HFFc6 (cell line): ENCODE measurements at regions not wholly inside any gene's neighbourhood (a gene's known extent, or its start where the extent isn't known, plus 50 kb on each side); places are given as distances from the start of the nearest gene placed in this dataset.

ENCODE experiments used
- DNase-seq: peaks from one replicate; pipeline ENCODE4 v3.0.0-alpha.2; 2018
- H3K27ac Mint-ChIP-seq: 2 replicates; pipeline ENCODE4 v1.8.0; 2020; ENCODE audit warnings: mild to moderate bottlenecking, mixed read lengths
- H3K27me3 Mint-ChIP-seq: 2 replicates; pipeline ENCODE4 v1.8.0; 2021; ENCODE audit warnings: mild to moderate bottlenecking, moderate library complexity, mixed read lengths; ENCODE audit not compliant: insufficient read depth
- H3K36me3 Mint-ChIP-seq: 2 replicates; pipeline ENCODE4 v1.8.0; 2021; ENCODE audit warnings: low read depth, mixed read lengths
- H3K4me1 Mint-ChIP-seq: 2 replicates; pipeline ENCODE4 v1.8.0; 2020; ENCODE audit warnings: low read depth, mixed read lengths
- H3K4me3 Mint-ChIP-seq: 2 replicates; pipeline ENCODE4 v1.8.0; 2020; ENCODE audit warnings: mild to moderate bottlenecking, moderate library complexity, mixed read lengths
- H3K9me3 Mint-ChIP-seq: 2 replicates; pipeline ENCODE4 v1.8.0; 2020; ENCODE audit warnings: mild to moderate bottlenecking, mixed read lengths
- CTCF ChIP-seq: fragments of 200-600 bp; sonication (generic); IDR thresholded peaks from 2 replicates; pipeline ENCODE4 v1.5.0; 2021; ENCODE audit warnings: antibody characterized with exemption, mild to moderate bottlenecking

GRCh38 chr18:57294547-57294946, 57.8 kb upstream of the ST8SIA3 start:
- no peak overlapping the region for H3K4me3 Mint-ChIP-seq
- no peak for TF ChIP-seq CTCF
- no peaks in the 10 kb centered on the region for H3K4me1 Mint-ChIP-seq
- H3K36me3 Mint-ChIP-seq = no peaks in the 10 kb centered on the region
- H3K27ac Mint-ChIP-seq = no peak overlapping the region
- 0 out of 2 replicates have a peak, but pooled peaks cover under 1% of the 10 kb centered on the region for H3K9me3 Mint-ChIP-seq
- peaks cover 3% of the 10 kb centered on the region; the same call in 1 of the 2 replicates for H3K27me3 Mint-ChIP-seq
- DNase-seq = no peak

GRCh38 chr18:57296336-57296735, 56.0 kb upstream of the ST8SIA3 start:
- no peaks in the 10 kb centered on the region for H3K36me3 Mint-ChIP-seq
- no peak overlapping the region for H3K27ac Mint-ChIP-seq
- peaks cover 3% of the 10 kb centered on the region; the same call in 1 of the 2 replicates for H3K27me3 Mint-ChIP-seq
- no peak for TF ChIP-seq CTCF
- DNase-seq = no peak
- H3K9me3 Mint-ChIP-seq = no peaks in the 10 kb centered on the region
- no peak overlapping the region for H3K4me3 Mint-ChIP-seq
- H3K4me1 Mint-ChIP-seq = no peaks in the 10 kb centered on the region

- no peak for DNase-seq
- no peak for TF ChIP-seq CTCF
- Mint-ChIP-seq H3K36me3 (no peaks in the 10 kb centered on the region), H3K4me1 (no peaks in the 10 kb centered on the region), H3K9me3 (no peaks in the 10 kb centered on the region), H3K4me3 (no peak overlapping the region), H3K27me3 (peaks cover 3% of the 10 kb centered on the region; the same call in 1 of the 2 replicates), H3K27ac (no peak overlapping the region)
Measured at GRCh38 chr18:57297306-57297705, 55.1 kb upstream of the ST8SIA3 start.

- Mint-ChIP-seq H3K27ac (no peak overlapping the region), H3K4me3 (no peak overlapping the region), H3K9me3 (no peaks in the 10 kb centered on the region), H3K27me3 (peaks cover 4% of the 10 kb centered on the region; the same call in 1 of the 2 replicates), H3K4me1 (no peaks in the 10 kb centered on the region), H3K36me3 (no peaks in the 10 kb centered on the region)
- DNase-seq = no peak
- no peak for TF ChIP-seq CTCF
Measured at GRCh38 chr18:57299931-57300330, 52.4 kb upstream of the ST8SIA3 start.

GRCh38 chr18:57301573-57302559, 50.5 kb upstream of the ST8SIA3 start:
- Mint-ChIP-seq H3K36me3 (no peaks in the 10 kb centered on the region), H3K9me3 (no peaks in the 10 kb centered on the region), H3K27me3 (peaks cover 4% of the 10 kb centered on the region; the same call in 1 of the 2 replicates), H3K4me3 (no peak overlapping the region), H3K4me1 (no peaks in the 10 kb centered on the region), H3K27ac (no peak overlapping the region)
- TF ChIP-seq CTCF = no peak
- DNase-seq = no peak
